Hepatocyte (in vitro differentiated cells): ENCODE measurements at regions not wholly inside any gene's neighbourhood (a gene's known extent, or its start where the extent isn't known, plus 50 kb on each side); places are given as distances from the start of the nearest gene placed in this dataset.

Source experiments
- DNase-seq: peaks from one replicate; pipeline ENCODE4 v3.0.0-alpha.2; 2016; ENCODE audit warnings: low spot score
- H2AFZ ChIP-seq: fragments of 200-600 bp; sonication (generic); 2 replicates; pipeline ENCODE4 v1.6.0; 2016; ENCODE audit warnings: antibody characterized with exemption, mild to moderate bottlenecking
- H3K27ac ChIP-seq: fragments of 200-600 bp; sonication (generic); 2 replicates; pipeline ENCODE4 v1.5.1; 2016; ENCODE audit warnings: mild to moderate bottlenecking
- H3K27me3 ChIP-seq: fragments of 200-600 bp; sonication (generic); 2 replicates; pipeline ENCODE4 v1.6.1; 2016
- H3K36me3 ChIP-seq: fragments of 200-600 bp; sonication (generic); replicated peaks from 2 replicates; pipeline ENCODE4 v1.5.1; 2016; ENCODE audit warnings: low read depth; ENCODE audit not compliant: insufficient read depth
- H3K4me1 ChIP-seq: fragments of 200-600 bp; sonication (generic); 2 replicates; pipeline ENCODE4 v1.5.1; 2016; ENCODE audit warnings: mild to moderate bottlenecking, moderate library complexity; ENCODE audit not compliant: insufficient read depth
- H3K4me2 ChIP-seq: fragments of 200-600 bp; sonication (generic); 2 replicates; pipeline ENCODE4 v1.6.0; 2016
- H3K4me3 ChIP-seq: fragments of 200-600 bp; sonication (generic); 2 replicates; pipeline ENCODE4 v1.5.1; 2016; ENCODE audit warnings: mild to moderate bottlenecking
- H3K79me2 ChIP-seq: fragments of 200-600 bp; sonication (generic); 2 replicates; pipeline ENCODE4 v1.6.0; 2017; ENCODE audit warnings: mild to moderate bottlenecking
- H3K9me2 ChIP-seq: fragments of 200-600 bp; sonication (generic); replicated peaks from 2 replicates; pipeline ENCODE4 v1.6.0; 2017; ENCODE audit warnings: mild to moderate bottlenecking; ENCODE audit not compliant: insufficient read depth
- H3K9me3 ChIP-seq: fragments of 200-600 bp; sonication (generic); 2 replicates; pipeline ENCODE4 v1.5.1; 2016; ENCODE audit warnings: low read depth, mild to moderate bottlenecking
- H4K20me1 ChIP-seq: fragments of 200-600 bp; sonication (generic); 2 replicates; pipeline ENCODE4 v1.6.0; 2016; ENCODE audit warnings: mild to moderate bottlenecking; ENCODE audit not compliant: insufficient read depth, poor library complexity, severe bottlenecking
- EZH2 ChIP-seq: fragments of 200-600 bp; sonication (generic); IDR thresholded peaks from 2 replicates; pipeline ENCODE4 v1.6.1; 2016; ENCODE audit warnings: antibody characterized with exemption, mild to moderate bottlenecking, borderline replicate concordance
- EZH2phosphoT487 ChIP-seq: fragments of 200-600 bp; sonication (generic); IDR thresholded peaks from one replicate; pipeline ENCODE4 v1.6.1; 2018; ENCODE audit warnings: antibody characterized with exemption, mild to moderate bottlenecking, low read depth, moderate library complexity; ENCODE audit not compliant: unreplicated experiment, severe bottlenecking
- WGBS: methylation state at CpG from one replicate; pipeline ENCODE4 v1.1.6; 2016; ENCODE audit warnings: low lambda C conversion rate; ENCODE audit errors: missing lambda C conversion rate; 5-methylcytosine and 5-hydroxymethylcytosine counted together
- TF ChIP-seq, protein P1 (sequence below): fragments of 200-600 bp; sonication (generic); IDR thresholded peaks from 2 replicates; pipeline ENCODE4 v1.5.1; 2016; ENCODE audit warnings: antibody characterized with exemption, mild to moderate bottlenecking; ENCODE audit not compliant: poor library complexity

DNA sequence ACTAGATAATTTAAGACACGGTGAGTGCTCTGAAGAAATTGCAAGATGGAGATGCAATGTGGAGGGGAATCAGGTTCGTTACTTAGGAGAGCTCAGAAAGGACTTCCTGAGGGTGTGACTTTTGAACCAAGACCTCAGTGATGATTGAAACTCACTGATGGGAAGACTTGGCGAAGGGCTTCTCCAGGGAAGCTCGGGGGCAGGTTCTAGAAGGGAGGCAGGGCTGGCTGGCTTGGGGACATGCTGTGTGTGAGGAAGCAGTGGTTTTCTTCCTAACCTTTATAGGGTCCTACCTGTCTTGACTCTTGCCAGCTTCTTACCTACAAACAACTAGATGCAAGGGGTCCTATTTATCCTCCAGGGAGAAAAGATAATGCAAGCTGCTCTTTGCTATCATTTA, 637.9 kb downstream of the ACTR3B start:
- Histone ChIP-seq H3K9me3 (no peaks in the 10 kb centered on the region), H3K27me3 (no peaks in the 10 kb centered on the region), H3K79me2 (no peaks in the 10 kb centered on the region), H3K4me1 (no peaks in the 10 kb centered on the region), H4K20me1 (no peaks in the 10 kb centered on the region), H3K4me3 (no peak overlapping the region), H3K27ac (no peak overlapping the region), H2AFZ (no peak overlapping the region), H3K36me3 (no peaks in the 10 kb centered on the region), H3K4me2 (no peak overlapping the region), H3K9me2 (no peaks in the 10 kb centered on the region)
- no peak for DNase-seq
- 67% methylated on average over 4 of the region's 4 CpGs for WGBS
- TF ChIP-seq EZH2 (no peak), EZH2phosphoT487 (no peak)
- TF ChIP-seq, protein P1, sequence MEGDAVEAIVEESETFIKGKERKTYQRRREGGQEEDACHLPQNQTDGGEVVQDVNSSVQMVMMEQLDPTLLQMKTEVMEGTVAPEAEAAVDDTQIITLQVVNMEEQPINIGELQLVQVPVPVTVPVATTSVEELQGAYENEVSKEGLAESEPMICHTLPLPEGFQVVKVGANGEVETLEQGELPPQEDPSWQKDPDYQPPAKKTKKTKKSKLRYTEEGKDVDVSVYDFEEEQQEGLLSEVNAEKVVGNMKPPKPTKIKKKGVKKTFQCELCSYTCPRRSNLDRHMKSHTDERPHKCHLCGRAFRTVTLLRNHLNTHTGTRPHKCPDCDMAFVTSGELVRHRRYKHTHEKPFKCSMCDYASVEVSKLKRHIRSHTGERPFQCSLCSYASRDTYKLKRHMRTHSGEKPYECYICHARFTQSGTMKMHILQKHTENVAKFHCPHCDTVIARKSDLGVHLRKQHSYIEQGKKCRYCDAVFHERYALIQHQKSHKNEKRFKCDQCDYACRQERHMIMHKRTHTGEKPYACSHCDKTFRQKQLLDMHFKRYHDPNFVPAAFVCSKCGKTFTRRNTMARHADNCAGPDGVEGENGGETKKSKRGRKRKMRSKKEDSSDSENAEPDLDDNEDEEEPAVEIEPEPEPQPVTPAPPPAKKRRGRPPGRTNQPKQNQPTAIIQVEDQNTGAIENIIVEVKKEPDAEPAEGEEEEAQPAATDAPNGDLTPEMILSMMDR, result no peak

DNA sequence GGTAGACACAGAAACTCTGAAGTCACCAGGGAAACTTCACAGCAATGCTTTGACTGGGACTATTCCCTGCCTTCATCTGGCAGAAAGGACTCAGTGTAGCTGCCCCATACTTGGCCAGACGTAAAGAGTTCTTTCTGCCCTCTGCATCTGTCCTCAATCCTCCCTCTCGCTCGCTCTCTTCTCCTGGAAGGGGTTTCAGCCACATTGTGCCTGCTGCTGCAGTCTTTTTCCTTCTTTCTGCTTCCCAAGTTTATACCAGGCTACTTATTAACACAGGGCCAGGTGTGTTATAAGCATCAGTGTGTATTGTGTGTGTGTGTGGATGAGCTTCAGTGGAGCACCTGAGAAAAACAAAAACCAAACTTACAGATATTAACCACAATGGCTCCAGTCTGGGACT, 638.4 kb downstream of the ACTR3B start:
- no peak for TF ChIP-seq EZH2phosphoT487
- no peak overlapping the region for H2AFZ ChIP-seq
- no peak overlapping the region for H3K4me3 ChIP-seq
- no peaks in the 10 kb centered on the region for H3K27me3 ChIP-seq
- H3K9me2 ChIP-seq, result no peaks in the 10 kb centered on the region
- no peak for DNase-seq
- H3K9me3 ChIP-seq, result no peaks in the 10 kb centered on the region
- no peak overlapping the region for H3K27ac ChIP-seq
- WGBS, result 77% methylated on average over 3 of the region's 3 CpGs
- H3K4me2 ChIP-seq, result no peak overlapping the region
- H3K36me3 ChIP-seq, result no peaks in the 10 kb centered on the region
- H3K79me2 ChIP-seq, result no peaks in the 10 kb centered on the region
- no peaks in the 10 kb centered on the region for H4K20me1 ChIP-seq
- H3K4me1 ChIP-seq, result no peaks in the 10 kb centered on the region

- Histone ChIP-seq H3K4me2 (no peak overlapping the region), H3K9me2 (no peaks in the 10 kb centered on the region), H3K9me3 (no peaks in the 10 kb centered on the region), H3K4me1 (no peaks in the 10 kb centered on the region), H3K4me3 (no peak overlapping the region), H4K20me1 (no peaks in the 10 kb centered on the region), H3K79me2 (no peaks in the 10 kb centered on the region), H3K36me3 (no peaks in the 10 kb centered on the region), H3K27me3 (no peaks in the 10 kb centered on the region), H3K27ac (no peak overlapping the region), H2AFZ (no peak overlapping the region)
- WGBS, result 82% methylated on average over 2 of the region's 2 CpGs
- DNase-seq, result no peak
- no peak for TF ChIP-seq EZH2phosphoT487
- no peak for TF ChIP-seq EZH2
- TF ChIP-seq, protein P1, result no peak
These were observed 638.8 kb downstream of the ACTR3B start for GRCh38 chr7:153398370-153398769.

GRCh38 chr7:153398789-153399553, 639.4 kb downstream of the ACTR3B start:
- 75% methylated on average over 8 of the region's 8 CpGs for WGBS
- no peak for DNase-seq
- TF ChIP-seq EZH2phosphoT487 (no peak), EZH2 (no peak)
- TF ChIP-seq, protein P1, result no peak
- no peak overlapping the region for H2AFZ ChIP-seq
- no peaks in the 10 kb centered on the region for H4K20me1 ChIP-seq
- H3K27ac ChIP-seq, result no peak overlapping the region
- no peak overlapping the region for H3K4me3 ChIP-seq
- H3K9me2 ChIP-seq, result no peaks in the 10 kb centered on the region
- no peaks in the 10 kb centered on the region for H3K27me3 ChIP-seq
- no peaks in the 10 kb centered on the region for H3K79me2 ChIP-seq
- H3K9me3 ChIP-seq, result no peaks in the 10 kb centered on the region
- H3K36me3 ChIP-seq, result no peaks in the 10 kb centered on the region
- H3K4me1 ChIP-seq, result no peaks in the 10 kb centered on the region
- H3K4me2 ChIP-seq, result no peak overlapping the region
